ENCODE measurements at regions not wholly inside any gene's neighbourhood (a gene's known extent, or its start where the extent isn't known, plus 50 kb on each side); places are given as distances from the start of the nearest gene placed in this dataset.
A peak's percentile ranks its signal among the peaks of the same experiment; 100 is the strongest.

DNA sequence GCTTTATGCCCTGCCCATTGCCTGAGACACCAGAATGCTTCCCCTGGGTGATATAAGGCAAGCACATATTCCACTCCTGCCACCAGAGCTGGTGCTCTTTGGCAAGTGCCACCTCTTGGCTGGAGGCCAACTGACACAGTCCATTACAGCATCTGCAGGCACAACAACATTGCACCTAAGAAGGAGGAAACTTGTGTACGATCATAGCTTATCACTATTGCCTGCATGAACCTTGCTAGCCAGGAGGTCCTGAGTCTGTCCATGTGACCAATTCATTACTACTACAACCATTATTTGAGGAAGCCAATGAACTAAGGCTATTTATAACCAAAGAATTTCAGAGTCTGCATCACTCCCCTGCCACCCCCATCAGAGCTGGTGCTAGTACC lies 119.8 kb upstream of the SCAF11 start:
- in situ Hi-C loops (cut with MboI; ENCODE audit: low pct_ligation_motif_present in 1 of 4, low pct_unique_long_range_greater_than_20kb in 1 of 4, low sequenced_read_pairs in 3 of 4) = loop anchor here in 1 of 4 donors (25.0 kb wide), 1 partner anchor 552 kb away; no protein-coding TSS in a partner anchor
- intact Hi-C loops (cut with DNase I; ENCODE audit: low total_unique reads) = no loop called here
- TF ChIP-seq, protein P1, sequence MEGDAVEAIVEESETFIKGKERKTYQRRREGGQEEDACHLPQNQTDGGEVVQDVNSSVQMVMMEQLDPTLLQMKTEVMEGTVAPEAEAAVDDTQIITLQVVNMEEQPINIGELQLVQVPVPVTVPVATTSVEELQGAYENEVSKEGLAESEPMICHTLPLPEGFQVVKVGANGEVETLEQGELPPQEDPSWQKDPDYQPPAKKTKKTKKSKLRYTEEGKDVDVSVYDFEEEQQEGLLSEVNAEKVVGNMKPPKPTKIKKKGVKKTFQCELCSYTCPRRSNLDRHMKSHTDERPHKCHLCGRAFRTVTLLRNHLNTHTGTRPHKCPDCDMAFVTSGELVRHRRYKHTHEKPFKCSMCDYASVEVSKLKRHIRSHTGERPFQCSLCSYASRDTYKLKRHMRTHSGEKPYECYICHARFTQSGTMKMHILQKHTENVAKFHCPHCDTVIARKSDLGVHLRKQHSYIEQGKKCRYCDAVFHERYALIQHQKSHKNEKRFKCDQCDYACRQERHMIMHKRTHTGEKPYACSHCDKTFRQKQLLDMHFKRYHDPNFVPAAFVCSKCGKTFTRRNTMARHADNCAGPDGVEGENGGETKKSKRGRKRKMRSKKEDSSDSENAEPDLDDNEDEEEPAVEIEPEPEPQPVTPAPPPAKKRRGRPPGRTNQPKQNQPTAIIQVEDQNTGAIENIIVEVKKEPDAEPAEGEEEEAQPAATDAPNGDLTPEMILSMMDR (IDR thresholded peaks at IDR 0.05) = no peak
- TF ChIP-seq POLR2A (IDR thresholded peaks at IDR 0.05) (no peak), POLR2AphosphoS5 (IDR thresholded peaks at IDR 0.05) (no peak)
- H3K27ac ChIP-seq = no peak overlapping the region
- H3K4me1 ChIP-seq = no peaks in the 10 kb centered on the region
- H3K9me3 ChIP-seq = peaks cover 0 to 9% of the 10 kb centered on the region in 2 donors
- H3K36me3 ChIP-seq = no peaks in the 10 kb centered on the region
- H3K27me3 ChIP-seq = no peaks in the 10 kb centered on the region
- peak; percentile 54 for DNase-seq
- H3K4me3 ChIP-seq = no peak overlapping the region
- WGBS, 2 donors (ENCODE audit: low coverage in 1 of 2) = 38 to 64% methylated on average over 1 of the region's 1 CpG

DNA sequence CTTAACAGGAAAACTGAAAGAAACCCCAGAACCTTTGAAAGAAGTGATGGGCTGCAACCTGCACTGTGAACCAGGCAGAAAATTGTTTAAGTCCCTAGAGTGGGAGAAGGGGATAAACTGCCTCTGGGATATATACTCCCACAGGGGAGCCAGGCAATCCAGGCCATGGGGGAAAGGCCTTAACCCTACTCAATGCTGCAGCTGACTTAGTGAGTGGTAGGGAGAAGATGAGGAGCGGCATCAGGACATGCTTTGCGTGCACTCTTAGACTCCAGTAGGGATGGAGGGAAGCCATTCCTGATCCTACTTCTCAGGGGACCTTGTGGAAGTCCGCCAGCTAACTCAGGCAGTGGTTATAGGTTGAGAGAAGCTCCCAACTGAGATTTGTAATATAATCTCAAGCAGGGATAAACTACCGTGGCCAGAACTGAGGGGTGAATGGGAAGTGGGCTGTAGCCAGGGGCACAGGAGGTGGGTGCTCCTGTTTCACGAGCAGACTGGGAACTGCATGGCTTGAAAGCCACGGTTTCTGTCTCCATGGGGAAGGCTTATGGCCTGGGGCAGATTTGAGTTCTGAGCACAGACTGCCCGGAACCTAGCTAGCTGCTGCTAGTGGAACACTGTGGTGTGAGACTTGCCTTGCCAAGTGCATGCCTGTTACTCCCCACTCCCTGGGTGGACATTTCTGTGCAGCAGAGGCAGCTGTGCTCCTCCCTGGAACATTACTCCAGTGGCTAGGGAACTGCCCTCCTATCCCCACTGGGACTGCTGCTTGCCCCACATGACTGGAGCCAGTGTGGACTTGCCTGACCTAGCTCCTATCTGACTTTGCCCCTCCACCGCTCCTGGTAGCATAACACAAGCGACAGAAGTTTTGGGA lies 119.2 kb upstream of the SCAF11 start:
- Histone ChIP-seq H3K9me3 (peaks cover 0 to 9% of the 10 kb centered on the region in 2 donors), H3K36me3 (no peaks in the 10 kb centered on the region), H3K4me3 (no peak overlapping the region), H3K27ac (no peak overlapping the region), H3K27me3 (no peaks in the 10 kb centered on the region), H3K4me1 (no peaks in the 10 kb centered on the region)
- in situ Hi-C loops (cut with MboI; ENCODE audit: low pct_ligation_motif_present in 1 of 4, low pct_unique_long_range_greater_than_20kb in 1 of 4, low sequenced_read_pairs in 3 of 4) = loop anchor here in 1 of 4 donors (25.0 kb wide), 1 partner anchor 553 kb away; no protein-coding TSS in a partner anchor
- intact Hi-C loops (cut with DNase I; ENCODE audit: low total_unique reads) = no loop called here
- no peak for TF ChIP-seq POLR2AphosphoS5 (IDR thresholded peaks at IDR 0.05)
- no peak for TF ChIP-seq EP300 (IDR thresholded peaks at IDR 0.05; ENCODE audit: low read depth)
- TF ChIP-seq POLR2A (IDR thresholded peaks at IDR 0.05) = no peak
- TF ChIP-seq, protein P1 (IDR thresholded peaks at IDR 0.05) = no peak
- 91 to 96% methylated on average over 5 to 9 of the region's 9 CpGs for WGBS, 2 donors (ENCODE audit: low coverage in 1 of 2)
- DNase-seq = no peak

DNA sequence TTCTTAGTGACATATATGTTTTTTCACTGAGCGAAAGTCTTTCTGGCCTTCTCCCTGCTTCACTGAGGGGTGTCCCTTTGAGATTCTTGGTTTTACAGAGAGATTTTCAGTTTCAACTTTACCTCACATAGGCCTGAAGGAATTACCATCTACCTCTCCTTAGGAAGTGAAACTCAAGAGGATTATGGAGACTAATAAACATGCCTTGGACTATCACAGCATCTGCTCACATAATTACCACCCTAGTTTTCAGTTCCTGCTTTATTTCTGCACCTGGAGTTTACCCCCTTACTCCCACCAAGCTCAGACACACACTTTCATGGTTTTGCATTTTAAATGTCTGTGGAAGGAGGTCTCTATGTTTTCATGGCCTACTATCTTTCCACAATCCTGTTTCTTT lies 118.3 kb upstream of the SCAF11 start:
- Histone ChIP-seq H3K27me3 (no peaks in the 10 kb centered on the region), H3K9me3 (peaks cover 0 to 9% of the 10 kb centered on the region in 2 donors), H3K4me1 (no peaks in the 10 kb centered on the region), H3K4me3 (no peak overlapping the region), H3K36me3 (no peaks in the 10 kb centered on the region), H3K27ac (no peak overlapping the region)
- DNase-seq = no peak
- intact Hi-C loops (cut with DNase I; ENCODE audit: low total_unique reads) = no loop called here
- WGBS, 2 donors (ENCODE audit: low coverage in 1 of 2) = 79 to 88% methylated on average over 1 of the region's 1 CpG
- in situ Hi-C loops (cut with MboI; ENCODE audit: low pct_ligation_motif_present in 1 of 4, low pct_unique_long_range_greater_than_20kb in 1 of 4, low sequenced_read_pairs in 3 of 4) = loop anchor here in 1 of 4 donors (25.0 kb wide), 1 partner anchor 554 kb away; no protein-coding TSS in a partner anchor
- TF ChIP-seq POLR2AphosphoS5 (IDR thresholded peaks at IDR 0.05) (no peak), POLR2A (IDR thresholded peaks at IDR 0.05) (no peak)
- TF ChIP-seq, protein P1 (IDR thresholded peaks at IDR 0.05) = no peak

DNA sequence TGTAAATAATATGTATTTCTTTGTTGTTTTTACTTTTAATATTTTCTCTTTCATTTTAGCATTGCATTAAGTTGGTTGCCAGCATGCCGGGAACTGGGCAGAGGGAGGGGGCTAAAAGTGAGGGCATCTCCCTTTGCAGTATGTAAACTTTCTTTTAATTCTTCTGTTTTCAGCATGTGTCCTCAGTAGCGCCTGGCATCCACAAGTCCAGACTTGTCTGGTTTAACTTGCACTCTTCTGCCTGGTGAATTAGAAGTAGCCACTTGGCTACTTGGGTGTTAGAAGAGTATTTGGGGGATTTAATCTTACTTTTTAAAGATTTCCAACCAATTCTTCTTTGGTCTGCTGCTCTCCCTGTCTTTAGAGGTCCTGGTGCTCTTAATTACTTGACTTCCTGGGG lies 117.2 kb upstream of the SCAF11 start:
- Histone ChIP-seq H3K36me3 (no peaks in the 10 kb centered on the region), H3K27me3 (no peaks in the 10 kb centered on the region), H3K4me1 (no peaks in the 10 kb centered on the region), H3K4me3 (no peak overlapping the region), H3K9me3 (peaks cover 0 to 9% of the 10 kb centered on the region in 2 donors), H3K27ac (no peak overlapping the region)
- WGBS, 2 donors (ENCODE audit: low coverage in 1 of 2) = 98 to 100% methylated on average over 1 to 2 of the region's 2 CpGs
- DNase-seq = no peak
- TF ChIP-seq, protein P1 (IDR thresholded peaks at IDR 0.05) = no peak
- TF ChIP-seq POLR2AphosphoS5 (IDR thresholded peaks at IDR 0.05) (no peak), POLR2A (IDR thresholded peaks at IDR 0.05) (no peak), EP300 (IDR thresholded peaks at IDR 0.05; ENCODE audit: low read depth) (no peak)
- intact Hi-C loops (cut with DNase I; ENCODE audit: low total_unique reads) (no loop called here), in situ Hi-C loops (cut with MboI; ENCODE audit: low pct_ligation_motif_present in 1 of 4, low pct_unique_long_range_greater_than_20kb in 1 of 4, low sequenced_read_pairs in 3 of 4) (loop anchor here in 1 of 4 donors (25.0 kb wide), 1 partner anchor 555 kb away; no protein-coding TSS in a partner anchor)

Measured in transverse colon (tissue), 4 donors.